Activated T-cell treated with anti-CD3 and anti-CD28 coated beads for 1 hour (primary cell): ENCODE measurements at regions not wholly inside any gene's neighbourhood (a gene's known extent, or its start where the extent isn't known, plus 50 kb on each side); places are given as distances from the start of the nearest gene placed in this dataset.
"Not testable (repeated sequence)": the region's sequence is repeated elsewhere in the genome, so short reads cannot be mapped to it uniquely, and the experiment has no call there.

Experiments used
- DNase-seq: peaks from one replicate; pipeline ENCODE4 v3.0.0-alpha.2; 2020; ENCODE audit warnings: low read depth

- DNase-seq: not testable (repeated sequence)
Measured at GRCh38 chr15:84421513-84422181, 179.2 kb upstream of the ZSCAN2 start.

- not testable (repeated sequence) for DNase-seq
Measured at GRCh38 chr15:84425327-84425726, 175.5 kb upstream of the ZSCAN2 start.

GRCh38 chr15:84473305-84473877, 127.4 kb upstream of the ZSCAN2 start:
- not testable (repeated sequence) for DNase-seq

- not testable (repeated sequence) for DNase-seq
Measured at GRCh38 chr15:84476364-84477033, 124.3 kb upstream of the ZSCAN2 start.

GRCh38 chr15:84477550-84477949, 123.3 kb upstream of the ZSCAN2 start:
- not testable (repeated sequence) for DNase-seq

- DNase-seq: not testable (repeated sequence)
Measured at GRCh38 chr15:84480174-84480681, 120.6 kb upstream of the ZSCAN2 start.

- not testable (repeated sequence) for DNase-seq
Measured at GRCh38 chr15:84483859-84484258, 117.0 kb upstream of the ZSCAN2 start.

GRCh38 chr15:84500165-84500889, 100.5 kb upstream of the ZSCAN2 start:
- peak; percentile 23 for DNase-seq

- not testable (repeated sequence) for DNase-seq
Measured at GRCh38 chr15:84503101-84503500, 97.7 kb upstream of the ZSCAN2 start.

GRCh38 chr15:84505552-84505951, 95.3 kb upstream of the ZSCAN2 start:
- DNase-seq: not testable (repeated sequence)

- not testable (repeated sequence) for DNase-seq
Measured at GRCh38 chr15:84512324-84512723, 88.5 kb upstream of the ZSCAN2 start.

GRCh38 chr15:84516773-84517172, 84.0 kb upstream of the ZSCAN2 start:
- not testable (repeated sequence) for DNase-seq

- DNase-seq: not testable (repeated sequence)
Measured at GRCh38 chr15:84525491-84526344, 75.1 kb upstream of the ZSCAN2 start.

- not testable (repeated sequence) for DNase-seq
Measured at GRCh38 chr15:84530751-84531150, 70.1 kb upstream of the ZSCAN2 start.

- not testable (repeated sequence) for DNase-seq
Measured at GRCh38 chr15:84531223-84531622, 69.6 kb upstream of the ZSCAN2 start.

- DNase-seq: not testable (repeated sequence)
Measured at GRCh38 chr15:84531709-84532367, 69.0 kb upstream of the ZSCAN2 start.

GRCh38 chr15:84533705-84534104, 67.1 kb upstream of the ZSCAN2 start:
- not testable (repeated sequence) for DNase-seq

- DNase-seq: not testable (repeated sequence)
Measured at GRCh38 chr15:84534561-84535235, 66.1 kb upstream of the ZSCAN2 start.

- DNase-seq: not testable (repeated sequence)
Measured at GRCh38 chr15:84536181-84536580, 64.6 kb upstream of the ZSCAN2 start.

- DNase-seq: not testable (repeated sequence)
Measured at GRCh38 chr15:84544586-84544985, 56.2 kb upstream of the ZSCAN2 start.
